ENCODE measurements at regions not wholly inside any gene's neighbourhood (a gene's known extent, or its start where the extent isn't known, plus 50 kb on each side); places are given as distances from the start of the nearest gene placed in this dataset.

- H3K4me3 ChIP-seq = no peak overlapping the region
- WGBS, 5 donors = 39 to 65% (median 47%) methylated on average over 2 of the region's 2 CpGs
- H3K9me3 ChIP-seq = peaks cover 0 to 5% (median 0%) of the 10 kb centered on the region in 8 donors
- TF ChIP-seq CTCF (IDR thresholded peaks at IDR 0.05 in 8 of 11, conservative IDR thresholded peaks at IDR 0.05 in 3 of 11) (no peak), POLR2AphosphoS5 (IDR thresholded peaks at IDR 0.05) (no peak), POLR2A (IDR thresholded peaks at IDR 0.05) (no peak)
- H3K4me1 ChIP-seq = peaks cover 0 to 7% (median 0%) of the 10 kb centered on the region in 6 donors
- H3K27ac ChIP-seq = no peak overlapping the region
- H3K27me3 ChIP-seq (replicated peaks in 1 of 7) = no peaks in the 10 kb centered on the region
- H3K36me3 ChIP-seq = no peaks in the 10 kb centered on the region
- intact Hi-C loops (cut with DNase I; ENCODE audit: low total_unique reads) = no loop called here
- no peak for DNase-seq
Observed at GRCh38 chr6:153207006-153207405, 75.9 kb upstream of the RGS17 start.

DNA sequence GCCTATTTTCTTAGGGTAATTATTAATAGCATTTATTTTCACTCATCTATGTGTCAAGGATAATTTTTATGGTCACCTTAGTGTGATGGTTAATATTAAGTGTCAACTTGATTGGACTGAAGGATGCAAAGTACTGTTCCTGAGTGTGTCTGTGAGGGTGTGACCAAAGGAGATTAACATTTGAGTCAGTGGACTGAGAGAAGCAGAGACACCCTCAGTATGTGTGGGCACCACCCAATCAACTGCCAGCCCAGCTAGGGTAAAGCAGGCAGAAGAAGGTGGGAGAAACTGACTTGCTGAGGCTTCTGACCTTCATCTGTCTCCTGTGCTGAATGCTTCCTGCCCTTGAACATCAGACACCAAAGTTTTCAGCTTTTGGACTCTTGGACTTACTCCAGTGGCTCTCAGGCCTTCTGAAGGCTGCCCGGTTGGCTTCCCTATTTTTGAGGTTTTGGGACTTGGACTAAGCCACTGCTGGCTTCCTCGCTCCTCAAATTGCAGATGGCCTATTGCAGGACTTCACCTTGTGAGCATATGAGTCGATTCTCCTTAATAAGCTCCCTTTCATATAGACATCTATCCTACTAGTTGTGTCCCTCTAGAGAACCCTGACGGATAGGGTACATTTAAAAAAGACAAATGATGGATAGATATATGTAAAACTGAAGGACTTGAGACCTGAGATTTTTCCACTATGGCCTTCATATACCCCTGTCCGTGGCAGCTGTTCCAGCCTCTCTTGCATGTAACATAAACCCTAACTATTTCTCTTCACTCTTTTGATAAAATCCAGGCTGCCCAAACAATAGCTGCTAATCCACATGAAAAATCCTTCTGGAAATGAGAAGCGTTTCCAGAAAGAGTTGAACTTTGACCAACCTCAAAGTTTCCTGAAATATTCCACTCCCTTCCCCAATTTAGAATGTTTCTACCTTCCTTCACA lies 62.1 kb upstream of the RGS17 start:
- intact Hi-C loops (cut with DNase I; ENCODE audit: low total_unique reads) = no loop called here
- no peaks in the 10 kb centered on the region for H3K36me3 ChIP-seq
- no peaks in the 10 kb centered on the region for H3K4me1 ChIP-seq
- WGBS, 5 donors = 69 to 76% (median 72%) methylated on average over 6 of the region's 6 CpGs
- no peaks in the 10 kb centered on the region for H3K27me3 ChIP-seq (replicated peaks in 1 of 7)
- H3K27ac ChIP-seq = no peak overlapping the region
- no peak overlapping the region for H3K4me3 ChIP-seq
- no peaks in the 10 kb centered on the region for H3K9me3 ChIP-seq
- TF ChIP-seq POLR2AphosphoS5 (IDR thresholded peaks at IDR 0.05) (no peak), CTCF (IDR thresholded peaks at IDR 0.05 in 8 of 11, conservative IDR thresholded peaks at IDR 0.05 in 3 of 11) (no peak), POLR2A (IDR thresholded peaks at IDR 0.05) (no peak)
- no peak for DNase-seq

DNA sequence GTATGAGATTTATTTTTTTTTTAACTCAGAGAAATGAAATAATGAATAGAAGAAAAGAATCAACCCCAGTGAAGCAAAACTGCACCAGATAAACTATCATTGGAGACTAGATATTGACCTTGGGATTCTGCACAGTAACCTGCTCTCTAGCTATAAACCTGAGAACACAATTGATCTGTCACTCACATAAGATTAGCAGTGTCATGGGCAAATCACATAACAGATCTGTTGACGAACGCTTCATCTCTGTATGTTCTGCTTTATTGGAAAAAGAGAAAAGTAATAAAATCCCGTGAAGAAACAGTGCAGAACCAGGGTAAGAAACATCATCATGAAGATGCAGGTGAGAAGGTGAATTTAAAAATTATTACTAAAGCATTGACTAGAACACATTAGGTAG lies 52.8 kb upstream of the RGS17 start:
- no peak overlapping the region for H3K27ac ChIP-seq
- no peak overlapping the region for H3K4me3 ChIP-seq
- peaks cover 0 to 12% (median 5%) of the 10 kb centered on the region in 8 donors for H3K9me3 ChIP-seq
- no peaks in the 10 kb centered on the region for H3K4me1 ChIP-seq
- no peaks in the 10 kb centered on the region for H3K27me3 ChIP-seq (replicated peaks in 1 of 7)
- 87 to 98% (median 92%) methylated on average over 3 of the region's 3 CpGs for WGBS, 5 donors
- no peak for DNase-seq
- TF ChIP-seq POLR2AphosphoS5 (IDR thresholded peaks at IDR 0.05) (no peak), CTCF (IDR thresholded peaks at IDR 0.05 in 8 of 11, conservative IDR thresholded peaks at IDR 0.05 in 3 of 11) (no peak)
- no peaks in the 10 kb centered on the region for H3K36me3 ChIP-seq
- intact Hi-C loops (cut with DNase I; ENCODE audit: low total_unique reads) = no loop called here

Small RNA genes lying in the stretch of these regions (small RNA-seq; reads per million reads assigned to genes)
- gene AL603908.1 (0 reads per million in 4 donors), gene MTND3P20 (0 reads per million in 4 donors), gene MTND4LP20 (0 reads per million in 4 donors), gene RNA5SP225 (0 to 0.21 (median 0.13) reads per million in 4 donors), gene RNU6-896P (0 reads per million in 4 donors)
